Glutamatergic neuron (in vitro differentiated cells): ENCODE measurements at regions not wholly inside any gene's neighbourhood (a gene's known extent, or its start where the extent isn't known, plus 50 kb on each side); places are given as distances from the start of the nearest gene placed in this dataset.

Experiments
- DNase-seq: peaks from one replicate; pipeline ENCODE4 v3.0.0; 2022
- H3K27ac Mint-ChIP-seq: one replicate; pipeline ENCODE4 v1.8.0; 2020; ENCODE audit warnings: mild to moderate bottlenecking, mixed read lengths, inconsistent platforms; ENCODE audit not compliant: unreplicated experiment
- H3K27me3 Mint-ChIP-seq: one replicate; pipeline ENCODE4 v1.8.0; 2020; ENCODE audit warnings: mild to moderate bottlenecking, moderate library complexity, mixed read lengths, inconsistent platforms; ENCODE audit not compliant: unreplicated experiment
- H3K36me3 Mint-ChIP-seq: one replicate; pipeline ENCODE4 v1.8.0; 2020; ENCODE audit warnings: mild to moderate bottlenecking, mixed read lengths, inconsistent platforms; ENCODE audit not compliant: unreplicated experiment
- H3K4me1 Mint-ChIP-seq: one replicate; pipeline ENCODE4 v1.8.0; 2020; ENCODE audit warnings: mild to moderate bottlenecking, low read depth, mixed read lengths, inconsistent platforms; ENCODE audit not compliant: unreplicated experiment
- H3K4me3 Mint-ChIP-seq: one replicate; pipeline ENCODE4 v1.8.0; 2020; ENCODE audit warnings: mild to moderate bottlenecking, mixed read lengths, inconsistent platforms; ENCODE audit not compliant: unreplicated experiment
- H3K9me3 Mint-ChIP-seq: one replicate; pipeline ENCODE4 v1.8.0; 2020; ENCODE audit warnings: mild to moderate bottlenecking, moderate library complexity, mixed read lengths, inconsistent platforms; ENCODE audit not compliant: unreplicated experiment
- TF ChIP-seq, protein P1 (sequence below): fragments of 200-600 bp; sonication (generic); IDR thresholded peaks from one replicate; pipeline ENCODE4 v1.5.0; 2021; ENCODE audit not compliant: partially characterized antibody, unreplicated experiment

DNA sequence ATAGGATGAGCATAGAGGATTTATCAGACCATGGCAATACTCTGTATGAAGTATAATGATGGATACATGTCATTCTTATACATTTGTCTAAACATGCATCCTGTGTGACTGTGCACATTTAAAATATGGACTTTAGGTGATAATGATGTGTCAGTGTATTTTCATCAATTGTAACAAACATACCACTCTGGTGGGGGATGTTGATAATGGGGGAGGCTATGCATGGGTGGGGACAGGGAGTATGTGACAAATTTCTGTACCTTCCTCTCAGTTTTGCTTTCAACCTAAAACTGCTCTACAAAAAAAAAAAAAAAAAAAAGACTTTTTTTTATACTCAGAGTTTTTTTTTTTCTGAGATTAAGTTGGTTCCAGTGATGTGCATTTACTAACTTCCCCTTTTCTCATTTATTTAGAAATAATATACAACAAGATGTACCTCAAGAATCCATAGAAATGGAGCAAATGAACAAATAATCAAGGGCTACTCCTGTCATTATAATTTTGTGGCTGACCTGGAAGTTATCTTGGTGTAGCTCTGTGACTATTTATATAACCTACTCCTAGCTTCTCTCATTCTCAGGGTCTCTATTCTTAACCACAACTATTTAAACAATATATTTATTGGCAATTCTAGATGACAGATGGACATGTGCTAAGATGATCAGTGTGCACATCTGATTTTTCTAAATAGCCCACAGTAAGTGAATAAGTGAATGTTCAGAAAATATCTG is 108.9 kb upstream of the ITGA4 start:
- Mint-ChIP-seq H3K4me1 (no peaks in the 10 kb centered on the region), H3K4me3 (no peak overlapping the region), H3K27me3 (no peaks in the 10 kb centered on the region), H3K9me3 (no peaks in the 10 kb centered on the region), H3K36me3 (no peaks in the 10 kb centered on the region), H3K27ac (no peak overlapping the region)
- DNase-seq: no peak
- TF ChIP-seq, protein P1, sequence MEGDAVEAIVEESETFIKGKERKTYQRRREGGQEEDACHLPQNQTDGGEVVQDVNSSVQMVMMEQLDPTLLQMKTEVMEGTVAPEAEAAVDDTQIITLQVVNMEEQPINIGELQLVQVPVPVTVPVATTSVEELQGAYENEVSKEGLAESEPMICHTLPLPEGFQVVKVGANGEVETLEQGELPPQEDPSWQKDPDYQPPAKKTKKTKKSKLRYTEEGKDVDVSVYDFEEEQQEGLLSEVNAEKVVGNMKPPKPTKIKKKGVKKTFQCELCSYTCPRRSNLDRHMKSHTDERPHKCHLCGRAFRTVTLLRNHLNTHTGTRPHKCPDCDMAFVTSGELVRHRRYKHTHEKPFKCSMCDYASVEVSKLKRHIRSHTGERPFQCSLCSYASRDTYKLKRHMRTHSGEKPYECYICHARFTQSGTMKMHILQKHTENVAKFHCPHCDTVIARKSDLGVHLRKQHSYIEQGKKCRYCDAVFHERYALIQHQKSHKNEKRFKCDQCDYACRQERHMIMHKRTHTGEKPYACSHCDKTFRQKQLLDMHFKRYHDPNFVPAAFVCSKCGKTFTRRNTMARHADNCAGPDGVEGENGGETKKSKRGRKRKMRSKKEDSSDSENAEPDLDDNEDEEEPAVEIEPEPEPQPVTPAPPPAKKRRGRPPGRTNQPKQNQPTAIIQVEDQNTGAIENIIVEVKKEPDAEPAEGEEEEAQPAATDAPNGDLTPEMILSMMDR: no peak

DNA sequence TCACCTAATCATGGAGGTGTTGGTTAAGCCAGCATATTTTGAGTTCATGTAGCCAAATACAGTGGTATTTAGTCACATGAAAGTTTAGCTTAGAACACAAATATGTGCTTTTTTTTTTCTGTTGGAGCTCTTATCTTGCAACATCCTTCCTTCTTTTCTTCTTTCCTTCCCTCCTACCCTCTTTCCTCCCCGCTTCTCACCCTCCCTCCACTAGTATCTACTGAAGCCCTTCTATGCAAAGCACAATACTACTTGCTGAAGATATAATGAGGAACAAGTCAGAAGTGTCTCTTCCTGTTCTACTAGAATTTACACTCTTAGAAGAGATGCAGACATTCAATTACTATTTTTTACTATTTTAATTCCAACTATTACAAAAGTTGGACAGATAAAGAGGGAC is 105.0 kb upstream of the ITGA4 start:
- no peak overlapping the region for H3K27ac Mint-ChIP-seq
- no peak for DNase-seq
- H3K9me3 Mint-ChIP-seq: no peaks in the 10 kb centered on the region
- H3K27me3 Mint-ChIP-seq: no peaks in the 10 kb centered on the region
- TF ChIP-seq, protein P1: no peak
- H3K4me1 Mint-ChIP-seq: no peaks in the 10 kb centered on the region
- no peak overlapping the region for H3K4me3 Mint-ChIP-seq
- no peaks in the 10 kb centered on the region for H3K36me3 Mint-ChIP-seq

DNA sequence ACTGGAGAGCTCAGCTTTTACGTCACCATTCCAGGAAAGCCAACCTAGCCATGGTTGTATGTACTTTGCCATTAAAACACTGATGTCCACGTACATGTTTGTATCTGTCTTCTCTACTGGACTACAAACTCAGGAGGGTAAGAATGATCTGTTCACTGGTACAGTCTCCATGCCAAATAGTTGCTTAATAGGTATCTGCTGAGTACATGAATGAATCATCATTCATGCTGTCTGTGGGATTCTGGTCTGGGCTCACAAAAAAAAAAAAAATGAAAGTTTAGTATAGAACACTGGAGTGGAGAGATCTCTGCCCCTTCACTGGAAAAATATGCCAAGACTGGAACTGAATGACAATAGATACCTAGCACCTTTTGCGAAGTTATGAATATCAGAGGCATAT is 102.6 kb upstream of the ITGA4 start:
- no peaks in the 10 kb centered on the region for H3K36me3 Mint-ChIP-seq
- H3K9me3 Mint-ChIP-seq: no peaks in the 10 kb centered on the region
- no peaks in the 10 kb centered on the region for H3K27me3 Mint-ChIP-seq
- DNase-seq: no peak
- H3K4me3 Mint-ChIP-seq: no peak overlapping the region
- H3K4me1 Mint-ChIP-seq: no peaks in the 10 kb centered on the region
- H3K27ac Mint-ChIP-seq: no peak overlapping the region
- TF ChIP-seq, protein P1: no peak

DNA sequence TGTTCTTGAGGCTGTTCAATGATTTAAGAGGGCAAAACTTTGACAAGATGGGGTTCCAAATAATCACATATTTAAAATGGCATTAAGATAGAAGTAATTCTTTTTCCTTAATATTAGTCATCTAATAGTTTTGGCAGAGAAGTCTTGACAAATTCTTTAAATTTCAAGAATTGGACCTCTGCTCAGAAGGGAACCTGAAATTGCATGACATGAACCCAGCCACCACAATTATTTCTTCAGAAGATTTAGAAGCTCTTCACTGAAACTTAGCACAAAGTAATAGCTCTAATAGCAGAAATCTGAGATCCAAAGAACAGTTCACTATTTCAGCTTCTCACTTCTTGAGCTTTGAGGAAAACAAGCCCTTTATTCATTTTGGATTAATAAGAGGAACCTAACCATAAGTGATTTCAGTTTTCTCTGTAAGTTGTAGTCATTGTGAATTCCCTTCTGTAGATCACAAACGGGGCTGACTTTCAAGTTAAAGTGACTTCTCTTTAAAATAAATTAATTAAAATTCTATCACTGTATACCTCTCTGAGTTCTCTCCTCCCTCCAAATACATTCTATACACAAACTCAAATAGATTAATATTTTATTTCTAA is 100.6 kb upstream of the ITGA4 start:
- Mint-ChIP-seq H3K27ac (no peak overlapping the region), H3K9me3 (no peaks in the 10 kb centered on the region), H3K27me3 (peaks cover 2% of the 10 kb centered on the region), H3K4me3 (no peak overlapping the region), H3K4me1 (no peaks in the 10 kb centered on the region), H3K36me3 (no peaks in the 10 kb centered on the region)
- DNase-seq: no peak
- TF ChIP-seq, protein P1: no peak

DNA sequence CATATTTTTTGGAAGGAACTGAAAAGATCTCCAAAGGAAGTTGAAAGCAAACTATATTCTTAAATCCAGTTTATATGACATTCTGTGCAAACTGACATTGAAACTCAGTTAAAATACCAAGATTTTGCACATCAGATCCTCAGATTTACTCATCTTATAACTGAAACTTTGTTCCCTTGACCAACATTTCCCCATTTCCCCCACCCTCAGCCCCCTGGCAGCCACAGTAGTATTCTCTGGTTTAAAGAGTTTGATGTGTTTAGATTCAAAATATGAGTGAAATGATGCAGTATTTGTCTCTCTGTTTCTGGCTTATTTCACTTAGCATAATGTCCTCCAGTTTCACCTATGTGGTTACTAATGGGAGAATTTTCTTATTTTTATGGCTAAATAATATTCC is 99.2 kb upstream of the ITGA4 start:
- H3K4me3 Mint-ChIP-seq: no peak overlapping the region
- H3K27ac Mint-ChIP-seq: no peak overlapping the region
- H3K9me3 Mint-ChIP-seq: no peaks in the 10 kb centered on the region
- no peaks in the 10 kb centered on the region for H3K36me3 Mint-ChIP-seq
- peaks cover 2% of the 10 kb centered on the region for H3K27me3 Mint-ChIP-seq
- DNase-seq: no peak
- no peaks in the 10 kb centered on the region for H3K4me1 Mint-ChIP-seq
- TF ChIP-seq, protein P1: no peak
